Stomach smooth muscle (tissue), 2 donors: ENCODE measurements at regions not wholly inside any gene's neighbourhood (a gene's known extent, or its start where the extent isn't known, plus 50 kb on each side); places are given as distances from the start of the nearest gene placed in this dataset.

Source experiments
- H3K27ac ChIP-seq: one replicate; pipeline ENCODE4 v1.7.0; 2013; ENCODE audit warnings: mild to moderate bottlenecking, low read length, inconsistent platforms
- H3K27me3 ChIP-seq, 2 donors: one replicate each; pipeline ENCODE4 v1.7.0; 2013; ENCODE audit warnings: low read length in 2 of 2; ENCODE audit not compliant: insufficient read depth in 2 of 2, control insufficient read depth in 1 of 2
- H3K36me3 ChIP-seq, 2 donors: one replicate each; pipeline ENCODE4 v1.7.0; 2013; ENCODE audit warnings: low read length in 2 of 2; ENCODE audit not compliant: control insufficient read depth in 2 of 2, insufficient read depth in 2 of 2
- H3K4me1 ChIP-seq: one replicate; pipeline ENCODE4 v1.7.0; 2013; ENCODE audit warnings: low read length; ENCODE audit not compliant: control insufficient read depth, insufficient read depth
- H3K4me3 ChIP-seq, 2 donors: one replicate each; pipeline ENCODE4 v1.7.0; 2013; ENCODE audit warnings: low read length in 2 of 2
- H3K9ac ChIP-seq, 2 donors: one replicate each; pipeline ENCODE4 v1.7.0; 2013; ENCODE audit warnings: low read length in 2 of 2, mild to moderate bottlenecking in 1 of 2
- H3K9me3 ChIP-seq, 2 donors: one replicate each; pipeline ENCODE4 v1.7.0; 2013; ENCODE audit warnings: low read length in 2 of 2; ENCODE audit not compliant: control insufficient read depth in 2 of 2
- donor health status: healthy.
- donor health status: Pancreatic carcinoma.

GRCh38 chr4:3826247-3827172 is 60.3 kb downstream of the ADRA2C start:
- H3K27me3 ChIP-seq: no peaks in the 10 kb centered on the region
- peaks cover 18% of the 10 kb centered on the region for H3K4me1 ChIP-seq
- H3K27ac ChIP-seq: no peak overlapping the region
- H3K4me3 ChIP-seq: no peak overlapping the region
- no peak overlapping the region for H3K9ac ChIP-seq
- H3K9me3 ChIP-seq: no peaks in the 10 kb centered on the region
- H3K36me3 ChIP-seq: no peaks in the 10 kb centered on the region

DNA sequence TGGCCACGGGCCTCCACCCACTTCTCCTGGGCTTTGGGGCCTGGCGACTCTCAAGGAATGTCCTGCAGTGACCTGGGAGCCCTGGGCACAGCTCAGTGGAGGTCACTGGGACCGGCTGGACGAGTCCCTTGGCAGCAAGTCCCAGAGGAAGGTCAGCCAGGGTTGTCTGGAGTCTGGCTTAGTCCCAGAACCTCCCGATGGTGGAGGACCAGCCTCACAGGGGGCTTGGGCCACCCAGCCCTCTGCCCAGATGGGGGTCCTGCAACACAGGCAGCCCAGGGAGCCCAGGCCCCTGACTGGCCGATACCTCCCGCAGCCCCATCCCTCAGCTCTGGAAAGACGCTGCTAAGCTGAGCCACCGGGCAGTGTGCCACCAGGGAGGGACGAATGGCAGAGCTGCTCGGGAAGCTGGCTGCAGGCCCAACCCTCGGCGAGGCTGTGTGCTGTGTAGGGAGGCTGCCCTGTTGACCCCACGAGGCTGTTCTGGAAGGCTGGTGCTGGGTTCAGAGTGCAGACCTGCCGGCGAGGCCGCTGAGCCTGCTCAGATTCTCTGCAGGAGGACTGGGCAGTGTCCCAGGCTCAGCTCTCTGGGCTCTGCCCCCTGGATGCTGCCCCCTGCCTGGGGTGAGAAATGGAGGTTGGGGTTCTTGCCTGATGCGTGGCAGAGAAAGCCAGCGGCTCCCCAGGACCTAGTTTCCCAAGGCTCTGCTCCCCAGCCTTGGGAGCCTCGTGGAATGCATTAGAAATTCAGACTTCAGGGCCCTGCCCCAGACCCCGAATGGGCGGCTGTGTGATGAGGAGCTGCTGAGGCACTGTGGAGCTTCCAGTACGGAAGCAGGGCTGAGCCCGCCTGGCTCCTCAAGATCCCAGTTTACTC is 61.7 kb downstream of the ADRA2C start:
- H3K9ac ChIP-seq: no peak overlapping the region
- no peaks in the 10 kb centered on the region for H3K9me3 ChIP-seq
- peak overlapping the region; percentile 31 for H3K27ac ChIP-seq
- peak overlapping the region in 1 of 2 donors; percentile 58 for H3K4me3 ChIP-seq
- peaks cover 18% of the 10 kb centered on the region for H3K4me1 ChIP-seq
- no peaks in the 10 kb centered on the region for H3K27me3 ChIP-seq
- H3K36me3 ChIP-seq: no peaks in the 10 kb centered on the region

- Histone ChIP-seq H3K9ac (no peak overlapping the region), H3K4me1 (peaks cover 18% of the 10 kb centered on the region), H3K9me3 (no peaks in the 10 kb centered on the region), H3K27ac (no peak overlapping the region), H3K4me3 (no peak overlapping the region), H3K27me3 (no peaks in the 10 kb centered on the region), H3K36me3 (no peaks in the 10 kb centered on the region)
Measured at GRCh38 chr4:3828546-3828945, 62.4 kb downstream of the ADRA2C start.

DNA sequence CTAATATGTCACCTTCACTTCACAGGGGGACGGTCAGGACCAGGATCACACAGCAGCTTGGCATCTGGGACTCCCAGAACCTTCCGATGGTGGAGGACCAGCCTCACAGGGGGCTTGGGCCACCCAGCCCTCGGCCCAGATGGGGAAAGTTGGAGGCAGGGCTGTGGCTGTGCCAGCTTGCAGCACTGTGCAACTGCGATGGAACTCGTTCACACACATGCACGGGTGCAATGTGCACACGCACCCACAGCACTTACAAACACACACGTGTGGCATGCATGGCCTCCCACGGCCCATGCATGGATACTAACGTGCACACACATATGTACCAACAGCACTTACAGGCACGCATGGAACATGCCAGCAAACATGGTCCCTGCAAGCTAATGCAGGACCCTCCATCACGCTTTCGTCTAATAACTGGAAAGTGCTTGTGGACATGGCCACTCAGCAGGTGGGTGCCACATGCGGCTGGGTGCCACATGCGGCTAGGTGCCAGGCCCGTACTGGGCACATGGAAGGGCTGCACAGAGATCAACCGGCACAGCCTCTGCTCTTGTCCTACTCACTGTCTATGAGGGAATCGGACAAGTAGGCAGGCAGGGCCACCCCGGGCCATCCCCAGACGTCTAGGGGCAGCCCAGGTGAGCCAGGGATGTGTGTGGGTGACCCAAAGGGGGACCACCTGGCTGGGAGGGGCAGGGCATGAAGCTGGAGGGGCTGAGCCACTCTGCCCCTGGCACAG is 63.2 kb downstream of the ADRA2C start:
- Histone ChIP-seq H3K9me3 (no peaks in the 10 kb centered on the region), H3K4me1 (peaks cover 18% of the 10 kb centered on the region), H3K36me3 (no peaks in the 10 kb centered on the region), H3K4me3 (no peak overlapping the region), H3K9ac (no peak overlapping the region), H3K27me3 (peaks cover 0 to under 1% of the 10 kb centered on the region in 2 donors), H3K27ac (no peak overlapping the region)

DNA sequence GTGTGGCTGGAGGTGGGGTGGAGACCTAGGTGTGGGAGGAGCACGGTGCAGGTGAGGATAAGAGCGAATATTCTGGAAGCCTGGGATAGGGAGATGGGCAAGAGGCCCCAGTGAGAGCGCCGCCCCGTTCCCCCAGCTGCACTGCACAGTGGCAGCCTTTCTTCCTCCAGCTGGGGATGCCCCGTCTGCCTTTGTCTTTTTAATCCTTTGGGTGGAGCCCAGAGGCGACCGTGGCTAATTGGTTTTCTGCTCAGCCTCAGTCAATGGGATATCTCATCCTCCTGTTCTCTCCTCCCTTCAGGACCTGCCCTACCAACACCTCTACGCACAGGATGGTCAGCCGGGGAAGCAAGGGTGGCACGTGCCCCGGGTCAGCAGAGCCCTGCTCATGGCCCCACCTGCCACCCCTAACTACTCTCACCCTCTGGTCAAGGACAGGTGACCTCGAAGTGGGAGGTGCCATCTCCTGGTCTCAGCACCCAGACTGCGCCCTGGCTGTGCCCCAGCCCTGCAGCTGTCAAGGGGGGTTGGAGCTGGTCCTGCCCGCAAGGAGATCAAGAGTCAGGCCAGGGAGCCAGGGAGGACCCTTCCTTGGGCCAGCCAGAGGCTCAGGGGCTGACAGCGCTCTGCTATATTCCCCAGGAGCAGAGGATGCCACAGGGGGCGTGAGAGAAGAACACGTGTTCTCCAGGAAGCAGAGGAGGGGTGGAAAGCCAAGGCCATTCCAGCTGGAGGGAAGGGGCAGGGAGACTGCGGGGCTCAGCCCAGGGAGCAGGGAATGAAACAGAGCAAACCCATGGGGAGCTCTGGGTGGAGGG is 64.0 kb downstream of the ADRA2C start:
- Histone ChIP-seq H3K4me1 (peaks cover 18% of the 10 kb centered on the region), H3K4me3 (no peak overlapping the region), H3K27me3 (peaks cover 0 to 6% of the 10 kb centered on the region in 2 donors), H3K9me3 (no peaks in the 10 kb centered on the region), H3K9ac (no peak overlapping the region), H3K36me3 (no peaks in the 10 kb centered on the region), H3K27ac (no peak overlapping the region)

DNA sequence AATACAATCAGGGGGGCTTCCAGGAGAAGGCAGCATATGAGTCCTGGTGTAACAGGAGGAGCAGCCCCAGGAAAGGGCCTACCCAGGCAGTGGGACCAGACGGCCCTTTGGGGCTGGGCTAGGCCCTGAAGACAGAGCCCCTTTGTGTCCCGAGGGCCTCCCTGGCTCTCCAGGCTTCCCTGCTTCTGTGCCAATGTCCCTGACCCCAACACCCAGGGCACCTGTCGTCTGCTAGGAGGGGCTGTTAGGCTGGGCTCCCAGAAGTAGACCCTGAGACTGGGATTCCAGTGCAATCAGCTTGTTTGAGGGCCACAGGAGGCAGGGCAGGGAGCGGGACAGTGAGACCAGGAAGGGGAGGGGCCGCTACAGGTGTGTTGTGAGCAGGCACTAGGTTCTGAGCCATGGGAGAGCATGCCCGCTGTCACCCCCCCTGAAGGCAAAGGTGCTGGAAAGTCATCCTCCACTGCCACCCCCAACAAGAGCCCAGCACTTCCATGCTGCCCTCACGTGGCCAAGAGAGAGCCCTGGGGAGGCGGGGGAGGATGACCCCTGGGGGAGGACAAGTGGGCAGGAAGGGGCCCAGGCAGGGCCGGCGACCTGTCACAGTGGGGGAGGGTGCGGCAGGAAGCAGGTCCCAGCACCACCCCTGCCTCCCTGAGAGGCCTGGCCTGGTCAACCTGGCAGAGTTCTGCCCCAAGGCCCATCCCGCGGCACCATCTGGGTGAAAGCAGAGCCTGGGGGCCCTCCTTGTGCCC is 64.8 kb downstream of the ADRA2C start:
- no peak overlapping the region for H3K27ac ChIP-seq
- no peak overlapping the region for H3K9ac ChIP-seq
- peaks cover 18% of the 10 kb centered on the region for H3K4me1 ChIP-seq
- H3K4me3 ChIP-seq: no peak overlapping the region
- H3K9me3 ChIP-seq: no peaks in the 10 kb centered on the region
- no peaks in the 10 kb centered on the region for H3K36me3 ChIP-seq
- peaks cover 5 to 9% of the 10 kb centered on the region in 2 donors for H3K27me3 ChIP-seq

GRCh38 chr4:3831529-3832150 is 65.5 kb downstream of the ADRA2C start:
- peaks cover 6 to 10% of the 10 kb centered on the region in 2 donors for H3K27me3 ChIP-seq
- peaks cover 17% of the 10 kb centered on the region for H3K4me1 ChIP-seq
- no peak overlapping the region for H3K4me3 ChIP-seq
- no peak overlapping the region for H3K9ac ChIP-seq
- H3K9me3 ChIP-seq: no peaks in the 10 kb centered on the region
- no peaks in the 10 kb centered on the region for H3K36me3 ChIP-seq
- no peak overlapping the region for H3K27ac ChIP-seq

- H3K9ac ChIP-seq: no peak overlapping the region
- no peaks in the 10 kb centered on the region for H3K9me3 ChIP-seq
- H3K27ac ChIP-seq: no peak overlapping the region
- H3K36me3 ChIP-seq: no peaks in the 10 kb centered on the region
- peaks cover 9 to 12% of the 10 kb centered on the region in 2 donors for H3K27me3 ChIP-seq
- H3K4me1 ChIP-seq: peaks cover 7% of the 10 kb centered on the region
- no peak overlapping the region for H3K4me3 ChIP-seq
Measured at GRCh38 chr4:3832536-3833220, 66.5 kb downstream of the ADRA2C start.
